HEK293T (cell line): ENCODE measurements at regions not wholly inside any gene's neighbourhood (a gene's known extent, or its start where the extent isn't known, plus 50 kb on each side); places are given as distances from the start of the nearest gene placed in this dataset.

Experiments
- CTCF ChIA-PET: fragments of 350-600 bp; formaldehyde crosslinking; extraction: SDS; loops from one replicate; lab custom pipeline; 2021; ENCODE audit warnings: antibody characterized with exemption, inconsistent platforms; lab: Yijun Ruan, JAX
- POLR2A ChIA-PET: fragments of 350-600 bp; formaldehyde crosslinking; extraction: SDS; loops from one replicate; lab custom pipeline; 2020; ENCODE audit warnings: antibody characterized with exemption, inconsistent platforms; lab: Yijun Ruan, JAX
- DNase-seq: peaks from one replicate; pipeline ENCODE4 v3.0.0; 2012; ENCODE audit warnings: mixed read lengths; ENCODE audit errors: extremely low spot score
- ARNT ChIP-seq: fragments of 450-650 bp; IDR thresholded peaks from 2 replicates; pipeline ENCODE4 v1.6.1; 2017; ENCODE audit warnings: mild to moderate bottlenecking
- BHLHE40 ChIP-seq: fragments of 450-650 bp; IDR thresholded peaks from 2 replicates; pipeline ENCODE4 v1.6.1; 2016; ENCODE audit warnings: mild to moderate bottlenecking, moderate library complexity, borderline replicate concordance
- CTBP1 ChIP-seq: fragments of 450-650 bp; IDR thresholded peaks from 2 replicates; pipeline ENCODE4 v1.6.1; 2016; ENCODE audit warnings: borderline replicate concordance
- ELF4 ChIP-seq: fragments of 450-650 bp; IDR thresholded peaks from 2 replicates; pipeline ENCODE4 v1.6.1; 2017; ENCODE audit warnings: antibody characterized with exemption
- FOXA1 ChIP-seq: fragments of 450-650 bp; IDR thresholded peaks from 2 replicates; pipeline ENCODE4 v1.6.1; 2016; ENCODE audit warnings: mild to moderate bottlenecking
- FOXK2 ChIP-seq: fragments of 450-650 bp; IDR thresholded peaks from 2 replicates; pipeline ENCODE4 v1.6.1; 2016; ENCODE audit warnings: mild to moderate bottlenecking
- FOXM1 ChIP-seq: fragments of 450-650 bp; IDR thresholded peaks from 2 replicates; pipeline ENCODE4 v1.6.1; 2017; ENCODE audit warnings: mild to moderate bottlenecking, borderline replicate concordance
- HDGF ChIP-seq: fragments of 450-650 bp; IDR thresholded peaks from 2 replicates; pipeline ENCODE4 v1.6.1; 2017; ENCODE audit warnings: antibody characterized with exemption, borderline replicate concordance
- L3MBTL2 ChIP-seq: fragments of 450-650 bp; conservative IDR thresholded peaks from 2 replicates; pipeline ENCODE4 v1.6.1; 2016; ENCODE audit warnings: mild to moderate bottlenecking
- LEF1 ChIP-seq: fragments of 450-650 bp; IDR thresholded peaks from 2 replicates; pipeline ENCODE4 v1.6.1; 2017; ENCODE audit warnings: mild to moderate bottlenecking, borderline replicate concordance
- NFRKB ChIP-seq: fragments of 450-650 bp; IDR thresholded peaks from 2 replicates; pipeline ENCODE4 v1.6.1; 2016; ENCODE audit warnings: mild to moderate bottlenecking, moderate library complexity
- SP1 ChIP-seq: fragments of 450-650 bp; IDR thresholded peaks from 2 replicates; pipeline ENCODE4 v1.6.1; 2017
- SUZ12 ChIP-seq: fragments of 450-650 bp; IDR thresholded peaks from 2 replicates; pipeline ENCODE4 v1.6.1; 2016; ENCODE audit warnings: mild to moderate bottlenecking
- TARDBP ChIP-seq: fragments of 450-650 bp; IDR thresholded peaks from 2 replicates; pipeline ENCODE4 v1.6.1; 2016
- ZNF384 ChIP-seq: fragments of 450-650 bp; IDR thresholded peaks from 2 replicates; pipeline ENCODE4 v1.6.1; 2016
- TF ChIP-seq, protein P1 (sequence below): fragments of 450-650 bp; IDR thresholded peaks from 2 replicates; pipeline ENCODE4 v1.6.1; 2016

- TF ChIP-seq FOXK2 (no peak), ZNF384 (no peak), ELF4 (no peak), FOXA1 (no peak), FOXM1 (no peak), ARNT (no peak), CTBP1 (no peak), TARDBP (no peak), HDGF (no peak), BHLHE40 (no peak), L3MBTL2 (no peak), SP1 (no peak), LEF1 (no peak)
- CTCF ChIA-PET = interaction anchor here (0.6 kb wide), 1 partner anchor 490 kb away, joined by 4 read pairs; no protein-coding TSS in a partner anchor
- DNase-seq = no peak
- POLR2A ChIA-PET = no interaction called here
These were observed 90.4 kb upstream of the PKDCC start for GRCh38 chr2:41957431-41957830.

GRCh38 chr2:41958251-41958650 is 89.6 kb upstream of the PKDCC start:
- no peak for DNase-seq
- TF ChIP-seq FOXM1 = no peak
- TF ChIP-seq FOXA1 = no peak
- TF ChIP-seq HDGF = no peak
- no peak for TF ChIP-seq ZNF384
- TF ChIP-seq LEF1 = no peak
- no peak for TF ChIP-seq NFRKB
- TF ChIP-seq ELF4 = no peak
- no peak for TF ChIP-seq SUZ12
- TF ChIP-seq BHLHE40 = no peak
- no peak for TF ChIP-seq CTBP1
- no peak for TF ChIP-seq ARNT
- TF ChIP-seq L3MBTL2 = no peak
- TF ChIP-seq FOXK2 = no peak
- POLR2A ChIA-PET = no interaction called here
- CTCF ChIA-PET = no interaction called here

DNA sequence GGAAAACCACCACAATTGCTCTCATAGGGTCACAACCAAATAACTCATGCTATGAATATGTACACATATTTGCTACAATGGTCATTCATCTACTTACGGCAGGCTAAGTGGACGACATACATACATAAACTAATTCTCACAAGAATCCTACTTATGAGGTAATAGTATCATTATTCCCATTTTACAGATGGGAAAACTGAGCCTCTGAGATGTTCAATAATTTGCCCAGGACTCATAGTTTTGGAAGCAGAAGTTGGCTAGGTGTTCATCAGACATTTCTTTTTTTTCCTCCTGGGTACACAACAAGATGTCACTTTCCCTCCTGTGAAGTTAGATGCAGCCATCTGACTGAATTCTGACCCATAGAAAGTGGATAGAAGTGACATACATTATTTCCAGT is 89.0 kb upstream of the PKDCC start:
- DNase-seq = no peak
- ChIA-PET POLR2A (no interaction called here), CTCF (no interaction called here)
- TF ChIP-seq HDGF (no peak), TARDBP (no peak), NFRKB (no peak), FOXM1 (no peak), ZNF384 (no peak), L3MBTL2 (no peak), FOXA1 (no peak), CTBP1 (no peak), BHLHE40 (no peak), LEF1 (no peak), FOXK2 (no peak), SUZ12 (no peak), ARNT (no peak), ELF4 (no peak), SP1 (no peak)
- TF ChIP-seq, protein P1, sequence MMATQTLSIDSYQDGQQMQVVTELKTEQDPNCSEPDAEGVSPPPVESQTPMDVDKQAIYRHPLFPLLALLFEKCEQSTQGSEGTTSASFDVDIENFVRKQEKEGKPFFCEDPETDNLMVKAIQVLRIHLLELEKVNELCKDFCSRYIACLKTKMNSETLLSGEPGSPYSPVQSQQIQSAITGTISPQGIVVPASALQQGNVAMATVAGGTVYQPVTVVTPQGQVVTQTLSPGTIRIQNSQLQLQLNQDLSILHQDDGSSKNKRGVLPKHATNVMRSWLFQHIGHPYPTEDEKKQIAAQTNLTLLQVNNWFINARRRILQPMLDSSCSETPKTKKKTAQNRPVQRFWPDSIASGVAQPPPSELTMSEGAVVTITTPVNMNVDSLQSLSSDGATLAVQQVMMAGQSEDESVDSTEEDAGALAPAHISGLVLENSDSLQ = no peak

DNA sequence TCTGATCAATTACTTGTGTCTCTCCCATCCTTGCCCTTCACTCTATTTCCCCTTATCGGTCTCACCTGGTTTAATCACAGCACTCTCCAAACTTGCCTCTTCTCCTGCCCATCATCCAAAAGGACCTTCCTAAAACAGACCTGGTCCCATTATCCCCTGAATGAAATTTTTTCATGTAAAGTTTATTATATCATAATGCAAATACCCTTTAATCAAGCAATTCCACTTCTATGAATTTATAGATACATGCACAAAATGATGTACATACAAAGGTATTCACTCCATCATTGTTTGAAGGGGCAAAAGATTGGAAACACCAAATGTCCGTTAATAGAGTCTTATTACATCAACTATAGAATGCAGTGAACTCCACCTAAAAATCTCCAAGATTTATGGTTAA is 88.1 kb upstream of the PKDCC start:
- POLR2A ChIA-PET = no interaction called here

GRCh38 chr2:41962922-41963622 is 84.7 kb upstream of the PKDCC start:
- ChIA-PET CTCF (no interaction called here), POLR2A (interaction anchor here (1.1 to 1.9 kb wide), 2 partner anchors 11 to 18 kb away, joined by 3 to 5 read pairs; no protein-coding TSS in a partner anchor)
- DNase-seq = no peak
- no peak for TF ChIP-seq FOXK2
- no peak for TF ChIP-seq TARDBP
- no peak for TF ChIP-seq L3MBTL2
- TF ChIP-seq ARNT = no peak
- TF ChIP-seq FOXM1 = no peak
- TF ChIP-seq ELF4 = no peak
- TF ChIP-seq, protein P1 = no peak
- TF ChIP-seq HDGF = no peak
- no peak for TF ChIP-seq CTBP1
- TF ChIP-seq BHLHE40 = no peak

More for the DNA sequence above, 88.1 kb upstream of the PKDCC start:
- CTCF ChIA-PET = no interaction called here
- DNase-seq = no peak
- TF ChIP-seq CTBP1 (no peak), LEF1 (no peak), FOXK2 (no peak), FOXM1 (no peak), ARNT (no peak), ELF4 (no peak), BHLHE40 (no peak), SUZ12 (no peak), ZNF384 (no peak), FOXA1 (no peak), SP1 (no peak), L3MBTL2 (no peak), HDGF (no peak), NFRKB (no peak), TARDBP (no peak)
- TF ChIP-seq, protein P1 = no peak
